ENCODE measurements at regions not wholly inside any gene's neighbourhood (a gene's known extent, or its start where the extent isn't known, plus 50 kb on each side); places are given as distances from the start of the nearest gene placed in this dataset.

DNA sequence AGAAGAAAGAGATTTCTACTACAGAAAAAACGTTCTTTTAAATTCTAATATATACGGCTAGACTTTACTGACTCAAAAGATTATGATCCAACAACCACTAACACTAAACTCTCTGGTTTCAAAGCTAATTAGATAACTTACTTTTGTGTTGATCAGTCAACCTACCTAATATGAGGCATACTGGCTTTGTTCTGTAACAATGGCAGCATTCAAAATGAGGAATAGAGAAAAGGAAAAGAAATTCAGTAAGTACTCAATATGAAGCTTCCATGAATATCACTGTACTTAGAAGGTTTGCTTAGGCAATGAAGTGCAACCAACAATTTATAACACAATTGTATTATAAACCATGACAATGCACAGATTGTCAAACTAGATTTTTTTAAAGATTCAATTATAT lies 430.5 kb upstream of the PMFBP1 start:
- Mint-ChIP-seq H3K27ac (no peak overlapping the region), H3K36me3 (ENCODE audit: low read depth) (no peaks in the 10 kb centered on the region; the same call in 1 of the 2 replicates), H3K4me1 (ENCODE audit: low read depth) (no peaks in the 10 kb centered on the region), H3K27me3 (ENCODE audit: insufficient read depth) (no peaks in the 10 kb centered on the region; the same call in 1 of the 2 replicates), H3K4me3 (no peak overlapping the region), H3K9me3 (no peaks in the 10 kb centered on the region)
- no peak for DNase-seq
- TF ChIP-seq, protein P1, sequence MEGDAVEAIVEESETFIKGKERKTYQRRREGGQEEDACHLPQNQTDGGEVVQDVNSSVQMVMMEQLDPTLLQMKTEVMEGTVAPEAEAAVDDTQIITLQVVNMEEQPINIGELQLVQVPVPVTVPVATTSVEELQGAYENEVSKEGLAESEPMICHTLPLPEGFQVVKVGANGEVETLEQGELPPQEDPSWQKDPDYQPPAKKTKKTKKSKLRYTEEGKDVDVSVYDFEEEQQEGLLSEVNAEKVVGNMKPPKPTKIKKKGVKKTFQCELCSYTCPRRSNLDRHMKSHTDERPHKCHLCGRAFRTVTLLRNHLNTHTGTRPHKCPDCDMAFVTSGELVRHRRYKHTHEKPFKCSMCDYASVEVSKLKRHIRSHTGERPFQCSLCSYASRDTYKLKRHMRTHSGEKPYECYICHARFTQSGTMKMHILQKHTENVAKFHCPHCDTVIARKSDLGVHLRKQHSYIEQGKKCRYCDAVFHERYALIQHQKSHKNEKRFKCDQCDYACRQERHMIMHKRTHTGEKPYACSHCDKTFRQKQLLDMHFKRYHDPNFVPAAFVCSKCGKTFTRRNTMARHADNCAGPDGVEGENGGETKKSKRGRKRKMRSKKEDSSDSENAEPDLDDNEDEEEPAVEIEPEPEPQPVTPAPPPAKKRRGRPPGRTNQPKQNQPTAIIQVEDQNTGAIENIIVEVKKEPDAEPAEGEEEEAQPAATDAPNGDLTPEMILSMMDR (IDR thresholded peaks at IDR 0.05), result no peak

DNA sequence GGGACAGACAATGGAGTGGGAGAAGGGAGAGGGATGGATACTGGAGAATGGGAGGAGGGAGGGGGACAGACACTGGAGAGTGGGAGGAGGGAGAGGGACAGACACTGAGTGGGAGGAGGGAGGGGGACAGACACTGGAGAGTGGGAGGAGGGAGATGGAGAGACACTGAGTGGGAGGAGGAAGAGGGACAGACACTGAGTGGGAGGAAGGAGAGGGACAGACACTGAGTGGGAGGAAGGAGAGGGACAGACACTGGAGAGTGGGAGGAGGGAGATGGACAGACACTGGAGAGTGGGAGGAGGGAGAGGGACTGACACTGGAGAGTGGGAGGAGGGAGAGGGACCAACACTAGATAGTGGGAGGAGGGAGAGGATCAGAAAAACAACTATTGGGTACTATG lies 426.7 kb upstream of the PMFBP1 start:
- no peak for DNase-seq
- H3K27me3 Mint-ChIP-seq (ENCODE audit: insufficient read depth), result no peaks in the 10 kb centered on the region; the same call in 1 of the 2 replicates
- TF ChIP-seq, protein P1 (IDR thresholded peaks at IDR 0.05), result no peak
- H3K4me1 Mint-ChIP-seq (ENCODE audit: low read depth), result peaks cover 7% of the 10 kb centered on the region
- no peaks in the 10 kb centered on the region; the same call in 1 of the 2 replicates for H3K36me3 Mint-ChIP-seq (ENCODE audit: low read depth)
- no peak overlapping the region for H3K4me3 Mint-ChIP-seq
- H3K9me3 Mint-ChIP-seq, result no peaks in the 10 kb centered on the region
- H3K27ac Mint-ChIP-seq, result no peak overlapping the region

DNA sequence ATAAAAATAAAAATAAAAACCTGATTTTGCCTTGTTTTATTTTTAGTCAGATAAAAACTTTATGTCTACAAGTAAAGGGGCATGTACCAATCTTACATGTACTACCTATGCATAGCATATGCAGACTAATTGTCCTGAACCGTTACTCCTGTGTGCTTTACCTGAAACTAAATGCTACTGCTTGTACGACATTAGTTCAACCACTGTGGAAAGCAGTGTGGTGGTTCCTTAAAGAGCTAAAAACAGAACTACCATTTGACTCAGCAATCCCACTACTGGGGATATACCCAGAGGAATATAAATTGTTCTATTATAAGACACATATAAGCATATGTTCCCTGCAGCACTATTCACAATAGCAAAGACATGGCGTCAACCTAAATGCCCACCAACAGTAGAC lies 426.0 kb upstream of the PMFBP1 start:
- H3K4me3 Mint-ChIP-seq, result no peak overlapping the region
- H3K27me3 Mint-ChIP-seq (ENCODE audit: insufficient read depth), result no peaks in the 10 kb centered on the region
- no peaks in the 10 kb centered on the region; the same call in 1 of the 2 replicates for H3K36me3 Mint-ChIP-seq (ENCODE audit: low read depth)
- DNase-seq, result no peak
- no peaks in the 10 kb centered on the region for H3K9me3 Mint-ChIP-seq
- H3K27ac Mint-ChIP-seq, result no peak overlapping the region
- H3K4me1 Mint-ChIP-seq (ENCODE audit: low read depth), result peaks cover 9% of the 10 kb centered on the region
- TF ChIP-seq, protein P1 (IDR thresholded peaks at IDR 0.05), result no peak

DNA sequence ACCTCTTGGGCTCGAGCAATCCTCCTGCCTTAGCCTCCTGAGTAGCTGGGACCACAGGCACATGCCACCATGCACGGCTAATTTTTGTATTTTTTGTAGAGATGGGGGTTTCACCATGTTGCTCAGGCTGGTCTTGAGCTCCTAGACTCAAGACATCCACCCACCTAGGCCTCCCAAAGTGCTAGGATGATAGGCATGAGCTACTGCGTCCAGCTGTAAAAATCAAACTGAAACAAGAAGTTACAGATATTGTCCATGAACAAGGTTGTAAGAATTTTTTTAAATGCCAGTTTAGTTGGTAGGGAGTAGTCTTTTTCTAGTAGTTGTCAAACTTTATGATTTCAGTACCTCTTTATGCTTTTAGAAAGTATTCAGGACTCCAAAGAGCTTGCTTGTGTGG lies 424.4 kb upstream of the PMFBP1 start:
- Mint-ChIP-seq H3K27me3 (ENCODE audit: insufficient read depth) (no peaks in the 10 kb centered on the region), H3K27ac (no peak overlapping the region), H3K9me3 (no peaks in the 10 kb centered on the region), H3K4me1 (ENCODE audit: low read depth) (peaks cover 9% of the 10 kb centered on the region), H3K4me3 (no peak overlapping the region), H3K36me3 (ENCODE audit: low read depth) (no peaks in the 10 kb centered on the region)
- TF ChIP-seq, protein P1 (IDR thresholded peaks at IDR 0.05), result no peak
- DNase-seq, result no peak

DNA sequence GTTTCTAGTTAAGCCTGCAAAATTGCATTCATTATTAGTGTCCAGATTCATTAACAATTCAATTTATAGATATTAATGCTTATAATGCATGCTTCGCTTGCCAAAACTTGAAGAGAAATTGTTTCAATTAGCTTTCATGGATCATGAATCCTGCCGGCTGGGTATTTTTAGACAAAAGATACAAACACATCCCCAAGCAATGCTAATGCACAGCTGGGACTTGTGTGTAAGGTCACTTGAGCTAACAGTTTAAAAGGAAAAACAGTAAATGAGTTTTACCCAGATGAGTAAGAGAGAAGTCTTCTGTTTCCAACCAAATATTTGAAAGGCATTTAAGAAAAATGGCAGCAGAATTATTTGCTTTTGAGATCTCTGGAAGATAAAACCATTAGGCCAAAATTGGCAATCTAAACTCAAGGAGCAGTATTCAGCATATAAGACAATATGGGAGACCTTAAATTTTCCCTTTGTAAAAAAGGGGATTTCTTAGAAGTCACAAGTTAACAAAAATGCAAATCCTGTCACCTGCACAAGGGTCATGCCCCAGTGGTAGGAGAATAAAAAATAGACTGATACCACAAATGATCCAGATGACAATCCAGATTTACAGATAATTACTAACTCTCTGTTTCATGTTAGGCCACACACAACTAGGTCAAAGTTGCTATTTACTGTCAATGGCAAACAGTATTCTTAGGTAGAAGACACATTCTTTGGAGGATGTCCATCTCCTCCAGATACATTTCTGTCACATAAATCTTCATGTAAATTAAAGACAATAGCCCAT lies 418.4 kb upstream of the PMFBP1 start:
- Mint-ChIP-seq H3K9me3 (no peaks in the 10 kb centered on the region), H3K4me3 (no peak overlapping the region), H3K27me3 (ENCODE audit: insufficient read depth) (no peaks in the 10 kb centered on the region), H3K27ac (peak overlapping the region; percentile 32; the same call in 1 of the 2 replicates), H3K4me1 (ENCODE audit: low read depth) (peaks cover 44% of the 10 kb centered on the region), H3K36me3 (ENCODE audit: low read depth) (no peaks in the 10 kb centered on the region)
- DNase-seq, result peak; percentile 39
- TF ChIP-seq, protein P1 (IDR thresholded peaks at IDR 0.05), result no peak

All from HFFc6 (cell line).